ENCODE measurements at regions not wholly inside any gene's neighbourhood (a gene's known extent, or its start where the extent isn't known, plus 50 kb on each side); places are given as distances from the start of the nearest gene placed in this dataset.

GRCh38 chr20:62554214-62554897, 78.6 kb upstream of the GATA5 start:
- intact Hi-C loops (cut with micrococcal nuclease): no loop called here
- POLR2A ChIA-PET: no interaction called here
- H3K9me3 ChIP-seq (ENCODE audit: control insufficient read depth in 1 of 2, insufficient read depth in 1 of 2, low read depth in 1 of 2, low read length in 2 of 2): no peaks in the 10 kb centered on the region
- CTCF ChIA-PET: no interaction called here
- no peak overlapping the region for H3K4me2 ChIP-seq (ENCODE audit: low read length)
- no peaks in the 10 kb centered on the region for H3K9me2 ChIP-seq (ENCODE audit: insufficient read depth)
- no peak for DNase-seq (ENCODE audit: low read depth, low spot score)
- H3K4me1 ChIP-seq (ENCODE audit: control insufficient read depth in 1 of 2, insufficient read depth in 2 of 2, low read length in 2 of 2): peaks cover 2 to 10% of the 10 kb centered on the region in 2 experiments; a peak in 3 of 4 replicates
- no peak for ATAC-seq
- no peaks in the 10 kb centered on the region for H3K36me3 ChIP-seq (ENCODE audit: control insufficient read depth in 1 of 2, insufficient read depth in 2 of 2, low read length in 2 of 2)
- no peak overlapping the region for H3K9ac ChIP-seq (ENCODE audit: low read length)
- TF ChIP-seq CBX3 (IDR thresholded peaks at IDR 0.05; ENCODE audit: low read depth): no peak
- TF ChIP-seq EZH2phosphoT487 (IDR thresholded peaks at IDR 0.05; ENCODE audit: borderline replicate concordance): no peak
- no peak for TF ChIP-seq CTCF (IDR thresholded peaks at IDR 0.05 in 2 of 3, conservative IDR thresholded peaks at IDR 0.05 in 1 of 3; ENCODE audit: borderline replicate concordance in 1 of 3, insufficient read depth in 1 of 3, low read depth in 2 of 3, low read length in 2 of 3)
- no peak for TF ChIP-seq SRF (IDR thresholded peaks at IDR 0.05; ENCODE audit: low read depth)
- no peak for TF ChIP-seq SP1 (IDR thresholded peaks at IDR 0.05; ENCODE audit: low read depth)
- TF ChIP-seq ZNF274 (IDR thresholded peaks at IDR 0.05; ENCODE audit: low read depth, low read length): no peak
- TF ChIP-seq RAD21 (IDR thresholded peaks at IDR 0.05; ENCODE audit: low read depth): no peak
- TF ChIP-seq CEBPB (IDR thresholded peaks at IDR 0.05; ENCODE audit: low read depth): no peak
- TF ChIP-seq EGR1 (IDR thresholded peaks at IDR 0.05; ENCODE audit: low read depth): no peak
- no peak for TF ChIP-seq FOSL1 (IDR thresholded peaks at IDR 0.05; ENCODE audit: low read depth)
- no TSS peak for BruUV-seq (replicated peaks)
- no peak overlapping the region for H2AFZ ChIP-seq (ENCODE audit: low read depth, low read length, poor library complexity, severe bottlenecking)
- no peak overlapping the region for H3K4me3 ChIP-seq (replicated peaks in 1 of 2; ENCODE audit: low read depth in 1 of 2, low read length in 2 of 2)
- no peaks in the 10 kb centered on the region for H4K20me1 ChIP-seq (ENCODE audit: insufficient read depth)
- H3K79me2 ChIP-seq (ENCODE audit: insufficient read depth, low read length): no peaks in the 10 kb centered on the region
- RAD21 ChIA-PET (ENCODE audit: low non-redundant PET in 1 of 2, low total read pairs in 2 of 2, uncharacterized antibody in 2 of 2, unreplicated experiment in 2 of 2): no interaction called here
- H3K27me3 ChIP-seq (ENCODE audit: insufficient read depth, low read length): no peaks in the 10 kb centered on the region
- no peak overlapping the region for H3K27ac ChIP-seq (ENCODE audit: low read depth, low read length)
